ENCODE measurements at regions not wholly inside any gene's neighbourhood (a gene's known extent, or its start where the extent isn't known, plus 50 kb on each side); places are given as distances from the start of the nearest gene placed in this dataset.

- no peak overlapping the region for H3K27ac Mint-ChIP-seq (ENCODE audit: unreplicated experiment)
- peaks cover 8% of the 10 kb centered on the region for H3K4me1 Mint-ChIP-seq
Measured at GRCh38 chr5:57724836-57725235, 242.2 kb upstream of the ACTBL2 start.

GRCh38 chr5:57721226-57721625 lies 238.6 kb upstream of the ACTBL2 start:
- no peaks in the 10 kb centered on the region for H3K9me3 Mint-ChIP-seq
- TF ChIP-seq, protein P1, sequence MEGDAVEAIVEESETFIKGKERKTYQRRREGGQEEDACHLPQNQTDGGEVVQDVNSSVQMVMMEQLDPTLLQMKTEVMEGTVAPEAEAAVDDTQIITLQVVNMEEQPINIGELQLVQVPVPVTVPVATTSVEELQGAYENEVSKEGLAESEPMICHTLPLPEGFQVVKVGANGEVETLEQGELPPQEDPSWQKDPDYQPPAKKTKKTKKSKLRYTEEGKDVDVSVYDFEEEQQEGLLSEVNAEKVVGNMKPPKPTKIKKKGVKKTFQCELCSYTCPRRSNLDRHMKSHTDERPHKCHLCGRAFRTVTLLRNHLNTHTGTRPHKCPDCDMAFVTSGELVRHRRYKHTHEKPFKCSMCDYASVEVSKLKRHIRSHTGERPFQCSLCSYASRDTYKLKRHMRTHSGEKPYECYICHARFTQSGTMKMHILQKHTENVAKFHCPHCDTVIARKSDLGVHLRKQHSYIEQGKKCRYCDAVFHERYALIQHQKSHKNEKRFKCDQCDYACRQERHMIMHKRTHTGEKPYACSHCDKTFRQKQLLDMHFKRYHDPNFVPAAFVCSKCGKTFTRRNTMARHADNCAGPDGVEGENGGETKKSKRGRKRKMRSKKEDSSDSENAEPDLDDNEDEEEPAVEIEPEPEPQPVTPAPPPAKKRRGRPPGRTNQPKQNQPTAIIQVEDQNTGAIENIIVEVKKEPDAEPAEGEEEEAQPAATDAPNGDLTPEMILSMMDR (conservative IDR thresholded peaks at IDR 0.05): no peak
- no peak for DNase-seq (ENCODE audit: low read depth, low spot score)
- H3K27me3 Mint-ChIP-seq (ENCODE audit: low read depth): no peaks in the 10 kb centered on the region
- H3K4me1 Mint-ChIP-seq: peaks cover 17% of the 10 kb centered on the region
- H3K27ac Mint-ChIP-seq (ENCODE audit: unreplicated experiment): no peak overlapping the region
- H3K36me3 Mint-ChIP-seq (ENCODE audit: low read depth): no peaks in the 10 kb centered on the region
- no peak overlapping the region for H3K4me3 Mint-ChIP-seq

More at GRCh38 chr5:57724836-57725235, 242.2 kb upstream of the ACTBL2 start:
- TF ChIP-seq, protein P1 (conservative IDR thresholded peaks at IDR 0.05): no peak
- no peak for DNase-seq (ENCODE audit: low read depth, low spot score)
- Mint-ChIP-seq H3K4me3 (no peak overlapping the region), H3K9me3 (peaks cover 13% of the 10 kb centered on the region), H3K36me3 (ENCODE audit: low read depth) (peaks cover 3% of the 10 kb centered on the region), H3K27me3 (ENCODE audit: low read depth) (no peaks in the 10 kb centered on the region)

GRCh38 chr5:57720656-57721055 lies 238.0 kb upstream of the ACTBL2 start:
- Mint-ChIP-seq H3K27me3 (ENCODE audit: low read depth) (no peaks in the 10 kb centered on the region), H3K27ac (ENCODE audit: unreplicated experiment) (no peak overlapping the region), H3K9me3 (no peaks in the 10 kb centered on the region), H3K4me1 (peaks cover 17% of the 10 kb centered on the region), H3K4me3 (no peak overlapping the region), H3K36me3 (ENCODE audit: low read depth) (no peaks in the 10 kb centered on the region)
- TF ChIP-seq, protein P1 (conservative IDR thresholded peaks at IDR 0.05): no peak
- DNase-seq (ENCODE audit: low read depth, low spot score): no peak

GRCh38 chr5:57719216-57719615 lies 236.6 kb upstream of the ACTBL2 start:
- Mint-ChIP-seq H3K36me3 (ENCODE audit: low read depth) (no peaks in the 10 kb centered on the region), H3K4me1 (peaks cover 17% of the 10 kb centered on the region), H3K27ac (ENCODE audit: unreplicated experiment) (no peak overlapping the region), H3K9me3 (no peaks in the 10 kb centered on the region), H3K4me3 (no peak overlapping the region), H3K27me3 (ENCODE audit: low read depth) (no peaks in the 10 kb centered on the region)
- TF ChIP-seq, protein P1 (conservative IDR thresholded peaks at IDR 0.05): no peak
- DNase-seq (ENCODE audit: low read depth, low spot score): no peak

- no peak for DNase-seq (ENCODE audit: low read depth, low spot score)
- TF ChIP-seq, protein P1 (conservative IDR thresholded peaks at IDR 0.05): no peak
- Mint-ChIP-seq H3K4me1 (peaks cover 17% of the 10 kb centered on the region), H3K9me3 (peaks cover 3% of the 10 kb centered on the region), H3K36me3 (ENCODE audit: low read depth) (no peaks in the 10 kb centered on the region), H3K27ac (ENCODE audit: unreplicated experiment) (no peak overlapping the region), H3K27me3 (ENCODE audit: low read depth) (no peaks in the 10 kb centered on the region), H3K4me3 (no peak overlapping the region)
Measured at GRCh38 chr5:57718155-57718554, 235.5 kb upstream of the ACTBL2 start.

DNA sequence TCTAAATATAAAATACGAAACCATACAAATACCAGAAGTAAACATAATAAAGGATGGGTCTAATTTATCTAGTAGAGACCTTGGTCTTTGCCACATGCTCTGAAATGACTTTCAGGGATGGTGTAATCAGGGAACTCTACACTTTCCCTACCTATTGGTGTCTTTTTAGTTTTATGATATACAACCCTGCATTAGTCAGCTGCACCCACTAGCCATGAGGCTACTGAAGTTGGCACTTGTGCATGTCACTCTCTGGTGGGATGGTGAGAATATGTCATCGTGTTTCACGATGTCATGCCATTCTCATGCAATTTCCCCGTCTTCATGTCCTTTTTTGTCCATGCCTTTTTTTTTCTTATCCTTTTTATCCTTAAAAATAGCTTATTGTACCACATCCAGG lies 234.9 kb upstream of the ACTBL2 start:
- no peaks in the 10 kb centered on the region for H3K27me3 Mint-ChIP-seq (ENCODE audit: low read depth)
- no peak overlapping the region for H3K27ac Mint-ChIP-seq (ENCODE audit: unreplicated experiment)
- no peak overlapping the region for H3K4me3 Mint-ChIP-seq
- no peaks in the 10 kb centered on the region for H3K36me3 Mint-ChIP-seq (ENCODE audit: low read depth)
- DNase-seq (ENCODE audit: low read depth, low spot score): no peak
- H3K9me3 Mint-ChIP-seq: peaks cover 3% of the 10 kb centered on the region
- peaks cover 17% of the 10 kb centered on the region for H3K4me1 Mint-ChIP-seq
- TF ChIP-seq, protein P1 (conservative IDR thresholded peaks at IDR 0.05): no peak
